NCI-H510A (cell line): ENCODE measurements at regions not wholly inside any gene's neighbourhood (a gene's known extent, or its start where the extent isn't known, plus 50 kb on each side); places are given as distances from the start of the nearest gene placed in this dataset.

Experiments used
- DNase-seq: peaks from one replicate; lab custom pipeline; 2025; lab: John Stamatoyannopoulos, UW

DNA sequence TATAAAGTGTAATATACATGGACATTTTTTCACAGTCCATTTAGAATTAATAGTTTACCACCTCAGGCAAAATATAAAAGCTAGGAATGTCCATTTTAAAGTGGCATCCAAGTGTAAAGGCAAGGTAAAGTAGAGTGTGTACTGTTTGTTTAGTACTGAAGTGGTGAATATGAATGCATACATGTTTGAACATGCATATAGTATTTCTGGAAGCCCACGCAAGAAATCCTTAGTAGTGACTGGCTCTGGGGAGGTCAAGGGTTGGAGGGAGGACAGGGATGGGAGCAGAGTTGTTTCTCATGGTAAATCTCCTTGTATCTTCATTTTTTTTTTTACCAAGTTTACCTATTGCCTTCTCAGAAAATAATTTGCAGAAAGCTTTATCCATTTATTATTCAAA is 129.2 kb downstream of the UNC5CL start:
- DNase-seq = peak; percentile 24

GRCh38 chr6:40907198-40907701 is 131.8 kb downstream of the UNC5CL start:
- DNase-seq = peak; percentile 81

- no peak for DNase-seq
These were observed 132.3 kb downstream of the UNC5CL start for GRCh38 chr6:40906759-40907158.

DNA sequence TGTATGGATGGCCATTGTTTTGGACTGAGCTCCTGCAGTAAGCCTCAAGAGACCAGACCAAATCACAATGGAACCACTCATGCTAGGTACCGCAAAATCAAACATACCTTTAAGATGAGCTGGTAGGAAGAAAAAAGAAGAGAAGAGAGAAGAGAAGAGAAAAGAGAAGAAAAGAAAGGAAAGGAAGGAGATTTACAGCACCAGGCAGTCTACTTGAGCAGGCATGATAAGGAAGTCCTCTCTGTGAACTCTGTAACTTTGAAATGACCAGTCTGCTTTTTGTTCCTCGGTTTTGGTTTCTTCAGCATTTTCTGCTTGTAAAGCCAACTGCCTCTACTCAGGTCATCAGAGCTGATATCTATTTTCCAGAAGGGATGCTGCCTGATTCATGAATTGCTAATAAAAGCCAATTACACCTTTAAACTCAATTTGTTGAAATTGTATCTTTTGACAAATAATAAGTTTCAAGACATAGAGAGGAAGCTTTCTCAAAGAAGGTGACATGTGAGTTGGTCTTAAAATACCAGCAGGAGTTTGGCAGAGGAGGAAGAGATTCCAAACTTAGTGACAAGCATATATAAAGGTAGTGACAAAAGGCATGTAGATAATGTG is 134.3 kb downstream of the UNC5CL start:
- DNase-seq = no peak

- DNase-seq = no peak
These were observed 135.6 kb downstream of the UNC5CL start for GRCh38 chr6:40903456-40903855.

DNA sequence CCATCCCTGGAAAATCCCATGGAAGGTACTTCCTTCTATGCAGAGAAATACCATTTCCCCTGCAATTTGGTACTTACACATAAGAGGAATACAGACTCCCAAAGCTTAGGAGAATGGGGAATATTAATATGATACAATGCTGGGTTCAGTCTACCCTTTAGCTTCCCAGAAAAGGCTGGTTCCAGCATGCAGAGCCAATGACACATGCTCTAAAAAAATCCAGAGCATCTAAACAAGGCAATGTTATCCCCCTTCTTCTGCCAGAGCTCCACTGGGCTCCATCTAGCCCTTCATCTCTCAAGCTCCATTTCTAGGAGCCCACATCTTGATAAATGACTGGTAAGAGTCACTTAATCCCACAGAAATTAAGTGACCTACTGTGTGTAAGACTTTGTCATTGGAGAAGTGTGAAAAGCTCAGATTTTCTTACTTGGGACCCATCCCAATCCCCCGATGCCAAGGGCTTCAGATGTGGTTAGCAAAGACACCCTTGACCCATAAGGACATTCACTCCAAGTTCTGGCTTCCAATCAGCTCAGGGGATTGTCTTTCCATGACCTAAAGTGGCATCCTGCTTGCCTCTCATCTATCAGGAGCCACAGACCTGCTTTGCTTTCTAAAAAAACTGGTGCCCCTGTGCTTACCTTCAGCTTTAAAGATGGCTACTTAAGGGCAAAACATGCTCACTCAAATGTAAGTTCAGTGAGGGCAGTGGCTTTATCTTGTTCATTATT is 137.5 kb downstream of the UNC5CL start:
- DNase-seq = no peak

DNA sequence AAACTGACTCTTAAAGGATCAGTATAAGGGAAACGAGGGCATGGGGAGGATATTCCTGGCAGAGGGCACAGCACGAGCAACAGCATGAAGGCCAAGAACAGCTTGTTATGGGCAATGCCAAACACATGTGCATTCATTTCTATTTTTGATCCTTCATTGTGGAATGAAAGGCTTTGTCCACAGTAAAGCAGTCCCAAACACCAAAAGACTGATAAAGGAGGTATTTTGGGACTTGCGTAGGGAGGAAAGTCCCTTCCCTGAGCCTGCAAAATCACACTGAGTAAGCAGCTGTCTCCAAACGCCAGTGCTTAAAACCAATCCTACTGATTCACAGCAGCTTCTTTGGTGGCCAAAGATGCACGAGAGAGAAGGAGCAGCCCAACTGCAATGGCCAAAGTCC is 138.2 kb downstream of the UNC5CL start:
- no peak for DNase-seq

DNA sequence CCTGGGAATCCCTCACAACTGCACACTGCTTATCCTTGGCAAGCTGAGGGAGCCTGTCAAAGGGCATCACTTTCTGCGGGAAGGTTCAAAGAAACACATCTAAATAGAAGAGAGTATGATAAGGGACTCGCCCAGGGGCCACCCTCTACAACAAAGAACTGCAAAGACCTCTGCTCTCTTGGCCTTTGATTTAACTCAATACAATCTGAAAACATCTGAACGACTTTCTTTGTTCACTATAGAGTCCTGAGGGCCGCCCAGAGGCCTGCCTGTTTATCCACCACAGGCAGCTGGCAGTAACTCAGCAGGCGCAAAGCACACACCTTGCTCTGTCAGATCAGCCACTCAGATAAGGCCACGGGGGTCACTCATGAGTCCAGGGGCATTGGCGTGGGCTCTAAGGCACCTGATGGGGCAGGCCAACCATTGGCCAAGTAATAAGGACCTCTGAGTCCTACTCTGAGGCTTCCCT is 139.3 kb downstream of the UNC5CL start:
- DNase-seq = no peak

- no peak for DNase-seq
These were observed 140.9 kb downstream of the UNC5CL start for GRCh38 chr6:40898073-40898472.

DNA sequence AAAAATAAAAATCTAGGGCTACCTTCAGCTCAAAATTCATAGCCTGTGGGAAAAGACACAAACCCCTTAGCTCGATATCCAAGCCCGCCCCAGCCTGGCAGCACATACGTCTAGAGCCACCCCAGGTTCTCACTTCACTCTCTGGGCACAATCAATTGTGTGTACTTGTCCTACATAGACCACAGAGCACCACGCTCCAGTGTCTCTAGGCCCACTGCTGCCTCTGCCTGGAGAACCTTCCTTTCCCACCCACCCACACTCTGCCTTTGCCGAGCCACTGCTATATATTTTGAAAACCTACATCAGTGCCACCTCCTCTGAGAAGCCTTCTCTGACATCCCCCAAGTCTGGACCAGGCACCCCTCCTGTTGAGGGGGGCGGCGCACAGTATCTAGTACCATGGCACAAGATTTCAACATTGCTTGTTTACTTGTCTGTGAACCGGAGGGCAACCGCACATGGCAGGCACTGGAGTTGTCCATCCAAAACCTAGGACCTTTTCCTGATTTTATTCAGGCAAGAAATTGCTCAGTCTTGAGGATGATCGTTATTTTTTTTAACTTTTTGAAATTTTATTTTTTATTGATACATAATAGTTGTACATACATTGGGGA is 141.5 kb downstream of the UNC5CL start:
- no peak for DNase-seq

DNA sequence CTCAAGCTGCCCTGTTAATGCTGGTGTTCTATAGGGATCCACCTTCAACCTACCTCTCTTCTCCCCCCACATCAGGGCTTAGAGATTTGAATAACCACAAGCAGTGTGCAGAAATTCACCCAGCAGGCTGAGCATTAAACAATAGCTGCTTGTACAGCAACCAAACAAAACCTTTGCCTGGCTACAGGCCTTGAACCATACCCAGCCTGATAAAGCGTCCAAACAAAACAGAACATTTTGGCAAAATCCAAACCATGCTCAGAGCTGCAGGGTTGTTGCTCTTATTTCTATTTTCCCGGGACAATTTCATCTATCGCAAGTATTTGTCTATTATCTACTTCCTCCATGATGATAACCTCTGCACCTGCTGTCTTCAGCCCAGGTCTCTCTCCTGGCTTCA is 142.3 kb downstream of the UNC5CL start:
- no peak for DNase-seq

DNA sequence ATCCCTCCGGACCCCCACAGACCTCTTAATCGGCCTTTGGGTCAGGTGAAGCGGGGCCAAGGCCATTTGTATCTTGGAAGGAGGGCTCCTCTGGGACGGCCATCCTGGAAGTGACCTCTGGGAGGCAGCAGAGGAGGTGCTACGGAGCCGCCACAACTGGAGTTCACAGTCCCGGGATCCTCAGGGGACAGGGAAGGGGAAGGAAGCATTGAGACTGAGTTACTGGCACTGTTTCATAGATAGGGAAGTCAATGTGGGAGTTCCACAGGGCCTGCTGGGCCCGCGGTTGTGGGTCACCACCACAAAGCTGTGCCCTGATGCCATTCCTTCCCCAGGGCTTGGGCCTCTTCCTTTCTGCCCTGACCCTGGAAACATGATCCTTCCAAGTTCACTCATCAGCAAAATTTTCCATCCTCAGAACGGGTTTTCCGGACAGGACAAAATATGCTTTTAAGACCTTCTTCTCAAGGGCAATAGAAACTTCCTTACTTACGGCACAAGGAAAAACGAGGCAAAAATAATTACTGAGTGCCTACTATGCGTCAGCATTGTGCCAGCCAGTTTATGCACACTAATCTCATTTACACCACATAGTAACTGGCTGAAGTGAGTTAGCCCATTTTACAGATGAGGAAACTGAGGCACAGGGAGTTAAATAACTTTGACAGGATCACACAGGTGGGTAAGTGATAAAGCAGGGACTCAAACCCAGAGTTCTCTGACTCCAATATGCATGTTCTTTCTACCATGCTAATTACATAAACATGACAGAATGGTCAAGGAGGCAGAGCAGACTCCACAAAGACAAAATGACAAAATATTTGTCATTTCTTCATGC is 143.8 kb downstream of the UNC5CL start:
- DNase-seq = no peak

- no peak for DNase-seq
These were observed 146.0 kb downstream of the UNC5CL start for GRCh38 chr6:40893021-40893420.

GRCh38 chr6:40892223-40892622 is 146.8 kb downstream of the UNC5CL start:
- DNase-seq = no peak

GRCh38 chr6:40891686-40892085 is 147.3 kb downstream of the UNC5CL start:
- DNase-seq = no peak

DNA sequence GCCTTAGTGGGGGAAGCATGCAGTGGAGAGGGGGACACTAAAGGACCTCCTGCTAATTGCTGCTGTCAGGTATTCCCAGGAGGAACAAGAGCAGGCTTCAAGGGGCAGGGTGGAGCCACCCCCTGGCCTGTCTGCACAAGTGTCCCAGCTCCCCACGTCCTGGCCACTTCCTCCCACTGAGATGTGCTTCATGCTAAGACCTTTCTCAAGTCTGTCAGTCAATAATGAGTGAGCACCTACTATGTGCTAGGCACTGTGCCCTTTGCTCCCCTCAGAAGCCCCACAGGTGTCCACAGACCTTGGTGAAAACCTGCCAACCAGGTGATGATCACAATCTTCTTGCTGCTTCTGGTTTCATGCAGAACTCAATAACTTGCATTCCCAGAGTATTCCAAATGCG is 147.9 kb downstream of the UNC5CL start:
- DNase-seq = no peak

DNA sequence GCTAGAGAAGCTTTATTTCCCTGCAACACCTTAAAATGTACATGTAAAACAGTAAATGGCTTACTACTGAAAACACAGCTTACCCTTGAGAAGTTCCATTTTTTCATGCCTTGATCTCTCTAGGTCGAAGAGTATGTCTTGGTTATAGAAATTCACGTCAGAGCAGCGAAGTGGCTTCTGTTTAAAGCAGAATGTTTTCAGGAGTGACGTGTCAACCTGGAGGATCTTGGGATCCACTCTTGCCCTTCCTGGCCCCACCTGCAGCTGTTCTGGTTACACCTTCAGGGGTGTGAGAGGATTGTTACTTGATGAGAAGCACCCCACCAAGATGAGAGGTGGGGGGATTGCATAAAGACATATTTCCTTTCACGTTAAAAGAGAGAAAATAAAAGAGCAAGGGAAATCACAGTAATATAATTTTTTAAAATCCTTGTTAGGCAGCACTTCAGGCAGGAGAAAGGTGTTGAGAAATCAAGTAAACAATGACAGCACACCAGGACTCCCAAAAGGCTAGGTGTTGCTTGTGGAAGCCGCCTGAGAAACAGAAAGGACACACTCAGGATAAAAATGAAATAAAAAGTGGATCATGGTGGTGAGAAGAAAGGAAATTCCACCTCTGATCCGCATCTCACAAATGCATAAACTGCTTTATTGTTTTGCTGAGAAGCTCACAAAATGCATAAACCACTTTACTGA is 149.7 kb downstream of the UNC5CL start:
- DNase-seq = no peak

DNA sequence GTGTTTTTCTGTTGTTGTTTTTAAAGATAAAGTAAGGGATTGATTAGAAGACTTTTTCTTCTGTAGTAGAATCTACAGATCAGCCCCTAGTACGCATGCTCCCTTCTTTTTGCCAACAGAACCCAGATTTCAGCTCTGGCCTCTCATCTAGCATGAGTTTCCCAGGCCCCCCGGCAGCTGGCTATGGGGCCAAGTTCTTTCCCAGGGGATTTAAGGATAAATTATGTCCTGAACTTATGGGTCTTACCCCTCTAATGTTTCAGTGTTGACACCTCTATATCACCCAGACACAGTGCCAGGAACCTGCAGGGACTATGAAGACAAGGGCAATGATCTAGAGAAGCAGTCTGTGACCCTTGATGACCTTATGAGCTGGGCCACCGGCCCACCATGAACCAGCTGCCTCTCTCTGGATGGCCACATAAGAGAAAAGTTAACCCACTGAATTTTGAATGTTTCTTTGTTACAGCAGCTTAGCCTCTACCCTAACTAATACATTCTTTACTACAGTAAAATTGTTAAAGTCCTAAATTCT is 150.5 kb downstream of the UNC5CL start:
- DNase-seq = no peak

DNA sequence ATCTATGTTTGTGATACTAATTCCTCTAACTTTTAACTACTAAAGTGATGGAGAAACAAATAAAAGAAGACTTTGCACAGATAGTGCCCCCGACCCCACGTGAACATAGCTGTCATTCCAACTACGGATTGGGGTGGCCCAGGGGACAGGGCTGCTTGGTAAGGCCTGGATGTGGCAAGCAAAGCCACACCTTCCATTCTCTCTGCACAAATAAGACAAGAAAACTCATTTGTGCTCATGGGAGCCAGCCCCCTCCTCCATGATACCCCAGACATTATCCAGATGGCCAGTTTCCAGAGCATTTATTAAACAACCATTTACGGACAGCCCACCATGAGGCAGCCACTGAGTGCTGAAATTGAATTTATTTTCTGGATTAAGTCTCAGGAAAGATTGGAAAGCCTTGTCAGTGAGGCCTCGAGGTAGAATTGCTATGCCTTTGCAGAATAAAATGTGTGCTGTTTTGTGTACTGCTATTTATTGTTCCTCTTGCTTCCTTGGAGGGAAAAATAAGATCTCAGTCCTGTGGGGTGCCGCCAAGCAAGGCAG is 151.2 kb downstream of the UNC5CL start:
- no peak for DNase-seq

DNA sequence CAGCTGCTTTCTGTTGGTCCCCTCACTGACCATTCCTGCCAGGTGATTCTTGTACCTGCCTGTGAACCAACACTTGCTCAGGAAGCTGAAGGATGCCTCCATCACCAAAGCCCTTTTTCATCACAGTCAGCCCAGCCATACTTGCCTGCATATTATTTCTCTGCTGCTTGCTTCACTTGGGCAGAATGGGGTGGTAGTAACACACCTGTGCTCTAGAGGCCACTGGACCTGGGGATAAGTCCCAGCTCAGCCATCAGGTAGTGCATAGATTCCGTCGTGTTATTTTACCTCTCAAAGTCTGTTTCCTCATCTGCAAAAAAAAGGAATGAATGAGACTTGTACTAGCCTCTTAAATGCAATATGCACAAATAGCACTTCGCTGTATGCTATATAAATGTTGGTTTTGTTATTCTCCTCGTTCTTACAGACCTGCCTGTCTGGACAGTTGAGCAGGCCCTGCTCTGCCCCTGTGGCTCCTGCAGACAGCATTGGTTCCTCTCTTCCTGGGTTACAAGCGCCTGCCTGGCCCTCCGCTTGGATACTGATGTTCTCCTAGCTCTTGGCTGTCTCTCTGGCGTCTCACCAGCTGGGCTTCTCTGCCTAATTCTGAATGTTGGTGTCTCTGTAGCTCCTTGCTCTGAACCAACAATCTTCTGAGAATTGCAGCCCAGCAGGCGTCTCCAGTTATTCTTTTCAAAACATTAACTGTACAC is 151.8 kb downstream of the UNC5CL start:
- no peak for DNase-seq
